Stimulated activated naive CD8-positive, alpha-beta T cell treated with anti-CD3 and anti-CD28 coated beads, Interleukin-15, Interleukin-2, amounts not matched to agents 100 U/mL and 50 U/mL, for 24 hours (primary cell): ENCODE measurements at regions not wholly inside any gene's neighbourhood (a gene's known extent, or its start where the extent isn't known, plus 50 kb on each side); places are given as distances from the start of the nearest gene placed in this dataset.
"Not testable (repeated sequence)": the region's sequence is repeated elsewhere in the genome, so short reads cannot be mapped to it uniquely, and the experiment has no call there.

Experiments
- ATAC-seq: fragments of 150-1000 bp; cut with Tn5 transposase; one replicate; pipeline ENCODE4 v1.10.0; 2021
- DNase-seq: peaks from one replicate; pipeline ENCODE4 v3.0.0; 2021

DNA sequence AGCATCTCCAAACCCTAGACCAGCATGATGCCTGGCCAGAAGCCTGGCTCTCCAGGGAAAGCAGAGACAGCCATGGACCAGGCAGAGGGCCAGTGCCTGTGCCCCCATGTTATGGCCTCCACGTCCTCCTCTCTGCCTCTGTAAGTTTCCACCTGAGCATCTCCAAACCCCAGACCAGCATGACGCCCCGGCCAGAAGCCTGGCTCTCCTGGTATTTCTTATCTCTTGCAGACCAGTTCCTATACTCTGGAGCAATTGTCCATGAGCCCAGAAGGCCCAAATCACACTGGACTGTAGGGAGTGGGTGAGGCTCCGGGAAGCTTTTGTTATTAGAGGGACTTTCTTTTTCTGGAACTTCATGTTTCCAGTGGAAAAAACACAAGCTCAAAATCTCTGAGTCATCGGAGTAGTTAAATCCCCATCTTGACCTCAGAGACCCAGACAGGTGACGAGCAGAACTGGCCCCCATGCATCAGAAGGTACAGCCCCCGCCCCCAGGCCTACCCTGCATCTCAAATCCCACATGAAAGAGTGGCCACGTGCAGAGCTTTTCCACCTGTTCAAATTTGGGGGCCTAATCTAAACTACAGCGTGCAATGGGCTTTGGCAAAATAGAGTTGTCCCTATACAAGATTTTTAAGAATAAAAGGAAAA, 110.2 kb upstream of the FOXQ1 start:
- DNase-seq (peak; percentile 15), ATAC-seq (peak; percentile 17)

DNA sequence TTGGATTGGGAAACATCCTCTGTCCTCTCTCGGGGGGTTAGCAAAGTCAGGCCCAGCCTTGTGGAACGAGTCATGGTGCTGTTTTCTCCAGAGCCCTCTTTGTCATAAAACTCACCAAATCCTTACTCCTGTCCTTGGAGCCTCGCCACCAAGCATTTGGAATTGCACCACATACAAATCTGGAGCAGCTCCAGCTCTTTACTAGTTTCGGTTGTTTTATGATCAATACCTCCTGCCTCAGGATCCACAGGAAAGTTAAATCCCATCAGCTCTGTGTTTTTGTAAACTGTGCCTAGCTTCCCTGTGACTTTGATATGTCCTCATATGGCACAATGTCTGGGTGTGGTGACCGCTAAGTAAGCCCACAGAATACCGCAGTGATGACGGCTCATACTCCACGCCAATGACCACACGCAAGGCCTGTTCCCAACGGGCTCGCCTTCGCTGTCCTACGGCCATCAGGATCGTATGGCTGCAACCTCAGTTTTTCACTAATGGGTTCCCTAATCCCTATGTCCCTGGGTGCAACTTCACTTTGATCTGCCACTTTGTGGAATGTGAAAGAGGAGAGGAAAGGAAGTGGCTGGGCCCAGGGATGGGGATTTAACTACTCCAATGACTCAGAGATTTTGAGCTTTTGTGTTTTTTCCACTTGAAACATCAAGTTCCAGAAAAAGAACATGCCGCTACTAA, 111.3 kb upstream of the FOXQ1 start:
- ATAC-seq (no peak), DNase-seq (no peak)

GRCh38 chr6:1200081-1200408, 111.9 kb upstream of the FOXQ1 start:
- DNase-seq (no peak), ATAC-seq (no peak)

- DNase-seq: no peak
- no peak for ATAC-seq
These were observed 114.6 kb upstream of the FOXQ1 start for GRCh38 chr6:1197309-1197708.

DNA sequence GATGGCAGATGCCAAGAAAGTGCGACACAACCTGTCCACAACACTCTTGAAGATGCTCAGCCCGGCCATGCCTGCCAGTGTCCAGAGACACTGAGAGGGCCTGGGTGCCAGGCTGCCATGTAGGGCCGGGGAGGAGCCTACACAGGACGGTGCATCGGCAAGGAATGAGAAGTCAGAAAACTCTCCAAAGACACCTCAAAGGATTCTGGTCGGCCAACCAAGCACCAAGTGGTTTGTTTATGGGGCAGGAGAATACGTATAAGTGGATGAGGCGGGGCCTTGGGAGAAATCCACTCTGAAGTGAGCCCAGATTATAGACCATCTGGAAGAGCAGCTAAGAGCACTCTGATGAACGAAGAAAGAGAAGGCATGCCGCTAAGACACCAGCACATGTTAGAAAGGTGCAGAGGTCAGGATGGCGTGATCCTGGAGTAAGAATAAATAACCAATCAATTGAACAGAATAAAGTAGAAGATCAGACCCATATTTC, 120.7 kb upstream of the FOXQ1 start:
- ATAC-seq (no peak), DNase-seq (no peak)

DNA sequence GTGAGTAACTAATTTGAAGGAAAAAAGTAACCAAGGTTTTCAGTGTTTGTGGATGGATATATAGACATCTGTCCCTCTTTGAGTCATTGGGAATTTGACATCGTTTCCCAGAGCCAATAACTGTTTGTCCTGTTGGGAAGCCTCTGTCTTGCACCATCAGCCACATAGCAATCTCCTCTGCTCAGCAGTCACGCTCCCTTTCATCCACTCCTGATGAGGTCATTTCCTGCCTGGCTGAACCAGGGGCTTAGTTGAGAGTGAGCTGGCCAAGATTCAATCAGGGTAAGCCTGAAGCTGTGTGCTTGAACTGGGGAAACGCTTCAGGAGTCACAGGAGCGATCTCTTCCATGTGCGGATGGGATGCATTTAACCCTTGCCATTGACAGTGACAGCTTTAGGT, 121.5 kb upstream of the FOXQ1 start:
- DNase-seq: no peak
- ATAC-seq: no peak

DNA sequence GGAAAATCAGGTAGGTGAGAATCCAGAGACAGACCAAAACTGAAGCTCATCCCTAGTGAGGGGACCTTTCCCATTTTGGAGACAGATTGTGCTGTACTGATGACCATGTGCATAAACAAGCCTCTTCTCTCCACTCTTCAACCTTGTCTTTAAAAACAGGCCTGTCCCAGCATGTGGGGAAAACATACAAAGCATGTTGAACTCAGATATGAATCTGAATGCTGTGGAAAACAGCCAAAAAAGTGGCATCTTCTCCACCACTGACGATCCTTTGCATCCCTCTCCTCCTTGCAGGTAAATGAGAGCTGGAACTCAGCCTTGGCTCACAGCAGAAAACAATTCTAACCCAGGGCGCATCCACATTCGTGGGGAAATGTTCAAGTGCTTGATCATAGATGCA, 123.7 kb upstream of the FOXQ1 start:
- no peak for DNase-seq

GRCh38 chr6:1187293-1188131, 124.4 kb upstream of the FOXQ1 start:
- ATAC-seq (no peak), DNase-seq (no peak)

More for the DNA sequence above, 123.7 kb upstream of the FOXQ1 start:
- no peak for ATAC-seq

- DNase-seq (no peak), ATAC-seq (no peak)
These were observed 127.6 kb upstream of the FOXQ1 start for GRCh38 chr6:1184318-1184717.

DNA sequence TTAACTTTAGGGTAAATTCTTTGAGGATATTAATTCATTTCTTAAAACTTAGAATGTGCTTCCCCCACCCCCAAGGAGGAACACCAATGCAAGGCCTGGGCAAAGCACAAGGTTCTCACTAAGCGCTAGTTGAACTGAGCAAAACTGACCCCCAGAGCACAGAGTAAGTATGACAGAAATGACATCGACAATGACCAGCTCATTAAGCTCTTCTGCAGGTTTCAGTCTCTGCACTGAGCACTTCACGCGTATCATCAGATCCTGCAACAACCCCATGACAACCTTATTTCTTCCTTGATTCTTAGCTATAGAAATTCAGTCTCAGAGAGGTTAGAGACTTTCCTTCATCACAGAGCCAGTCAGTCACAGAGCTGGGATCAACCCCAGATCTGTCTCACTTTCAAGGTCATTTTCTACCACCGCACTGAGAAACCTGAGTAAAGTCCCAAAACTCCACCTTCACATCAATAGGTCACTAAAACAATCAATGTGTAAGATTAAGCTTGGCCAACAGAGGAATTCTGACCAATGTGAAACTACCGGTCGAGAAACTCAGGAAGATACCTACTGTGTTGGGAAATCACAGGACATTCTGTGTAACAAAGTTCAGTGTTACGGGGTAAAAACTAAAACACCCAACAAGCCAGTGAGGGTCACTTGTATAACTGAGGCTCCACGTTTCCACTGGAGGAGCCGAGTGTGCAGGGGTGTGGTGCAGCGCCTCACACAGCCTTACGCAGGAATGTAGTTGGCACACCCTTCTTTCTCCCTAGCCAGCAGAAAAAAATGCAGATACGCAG, 129.0 kb upstream of the FOXQ1 start:
- ATAC-seq: no peak
- no peak for DNase-seq

- ATAC-seq (no peak), DNase-seq (no peak)
These were observed 129.8 kb upstream of the FOXQ1 start for GRCh38 chr6:1181939-1182605.

DNA sequence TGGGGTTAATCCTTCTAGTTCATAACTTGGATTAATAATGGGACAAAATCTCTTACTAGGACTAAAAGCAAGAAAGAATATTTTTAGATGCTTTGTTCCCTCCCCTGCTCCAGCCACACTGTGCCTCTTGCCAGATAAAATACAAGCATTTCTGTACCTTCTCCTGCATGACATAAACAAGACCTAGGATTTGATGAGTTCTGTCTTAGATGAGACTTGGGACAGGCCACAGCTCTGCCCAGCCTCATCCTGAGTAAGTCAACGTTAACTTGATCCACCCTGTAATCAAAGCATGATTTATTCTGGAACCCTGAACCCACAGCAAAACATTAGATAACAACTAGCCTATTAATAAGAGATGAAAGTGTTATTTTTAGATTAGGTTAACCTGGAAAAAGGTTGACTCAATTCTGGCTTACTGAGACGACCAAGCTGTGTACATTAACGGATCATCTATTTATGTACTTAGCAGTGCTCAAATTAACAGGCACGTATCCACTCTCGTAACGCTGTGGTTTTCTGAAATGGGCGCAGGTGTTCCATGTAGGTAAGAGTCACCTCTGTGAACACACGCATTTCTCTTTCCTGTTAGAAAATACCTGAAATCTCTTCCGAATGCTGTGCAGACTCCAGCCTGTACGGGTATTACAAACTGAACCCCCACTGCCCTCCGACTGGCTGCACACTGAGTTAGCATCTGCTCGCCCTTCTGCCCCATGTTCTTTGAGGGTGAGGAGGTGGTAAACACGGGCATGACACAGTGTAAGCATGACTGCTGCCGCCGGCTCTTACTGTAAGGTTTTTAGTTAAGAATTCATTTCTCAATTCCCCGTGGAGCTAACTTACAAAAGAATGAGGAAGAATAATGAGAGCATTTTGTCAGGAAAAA, 132.1 kb upstream of the FOXQ1 start:
- DNase-seq (no peak), ATAC-seq (no peak)

GRCh38 chr6:1178590-1178989, 133.3 kb upstream of the FOXQ1 start:
- no peak for ATAC-seq
- no peak for DNase-seq

DNA sequence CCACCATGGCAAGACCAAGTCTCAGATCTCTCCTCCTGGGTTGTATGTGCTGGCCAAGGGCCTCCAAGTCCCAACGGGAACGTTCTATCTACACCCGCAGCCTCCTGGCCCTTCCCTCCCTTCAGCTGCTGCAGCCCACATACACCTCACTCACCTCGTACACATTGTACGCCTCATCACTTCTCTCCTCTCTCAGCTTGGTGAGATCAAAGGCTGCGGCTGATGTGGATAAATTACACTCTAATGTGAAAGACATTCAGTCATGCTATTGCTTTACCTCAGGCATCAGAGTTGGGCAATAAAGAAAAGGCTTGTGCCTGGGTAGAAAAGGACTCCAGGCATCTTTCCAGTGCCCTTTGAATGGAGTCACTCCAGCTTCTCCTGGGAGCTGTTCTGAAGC, 135.3 kb upstream of the FOXQ1 start:
- ATAC-seq: no peak
- no peak for DNase-seq

- ATAC-seq (no peak), DNase-seq (no peak)
These were observed 136.0 kb upstream of the FOXQ1 start for GRCh38 chr6:1175877-1176276.

DNA sequence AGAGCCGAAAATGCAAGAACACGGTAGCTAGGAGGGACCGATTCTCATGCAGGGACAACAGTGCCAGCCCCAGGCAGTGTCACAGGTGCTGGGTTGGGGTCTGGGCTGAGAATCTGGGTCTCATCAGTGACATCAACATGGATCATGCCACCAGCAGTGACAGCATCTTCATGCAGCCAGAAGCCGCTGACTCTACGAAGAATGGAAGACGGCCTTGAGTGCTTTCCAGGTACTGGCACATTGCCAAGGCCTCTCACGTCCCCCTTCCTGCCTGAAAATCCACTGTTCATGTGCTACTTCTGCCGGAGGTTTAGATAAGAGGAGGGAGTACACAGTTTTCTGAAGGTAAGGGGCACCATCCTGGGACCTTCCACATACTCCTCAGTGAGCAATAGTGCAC, 141.1 kb upstream of the FOXQ1 start:
- ATAC-seq: no peak
- no peak for DNase-seq

GRCh38 chr6:1164600-1164999, 147.3 kb upstream of the FOXQ1 start:
- DNase-seq (no peak), ATAC-seq (no peak)

- DNase-seq: no peak
- no peak for ATAC-seq
These were observed 148.4 kb upstream of the FOXQ1 start for GRCh38 chr6:1163501-1163900.

- ATAC-seq (no peak), DNase-seq (no peak)
These were observed 149.3 kb upstream of the FOXQ1 start for GRCh38 chr6:1162367-1163275.

DNA sequence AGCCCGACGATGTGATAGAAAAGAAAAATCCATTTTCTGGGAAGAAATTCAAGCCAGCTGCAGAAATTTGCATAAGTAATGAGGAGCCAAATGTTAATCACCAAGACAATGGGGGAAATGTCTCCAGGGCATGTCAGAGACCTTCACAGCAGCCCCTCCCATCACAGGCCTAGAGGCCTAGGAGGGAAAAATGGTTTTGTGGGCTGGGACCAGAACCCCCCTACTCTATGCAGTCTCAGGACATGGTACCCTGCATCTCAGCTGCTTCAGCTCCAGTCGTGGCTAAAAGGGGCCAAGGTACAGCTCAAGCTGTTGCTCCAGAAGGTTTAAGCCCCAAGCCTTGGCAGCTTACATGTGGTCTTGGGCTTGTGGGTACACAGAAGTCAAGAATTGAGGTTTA, 155.5 kb upstream of the FOXQ1 start:
- not testable (repeated sequence) for DNase-seq, ATAC-seq
